Thoracic aorta (tissue), 2 donors: ENCODE measurements at regions not wholly inside any gene's neighbourhood (a gene's known extent, or its start where the extent isn't known, plus 50 kb on each side); places are given as distances from the start of the nearest gene placed in this dataset.

Source experiments
- ATAC-seq: fragments of 150-250 bp; one replicate; pipeline ENCODE4 v1.8.0; 2017; ENCODE audit warnings: low read depth; ENCODE audit not compliant: insufficient number of reproducible peaks, low FRiP score
- DNase-seq: peaks from one replicate; pipeline ENCODE4 v3.0.0-alpha.2; 2020; ENCODE audit warnings: low spot score
- H3K27ac ChIP-seq, 2 donors: fragments of 200-600 bp; sonication (generic); 1 replicate in 1 of 2; 2 replicates in 1 of 2; pipeline ENCODE4 v1.5.1; 2016; ENCODE audit warnings: mild to moderate bottlenecking in 2 of 2, moderate library complexity in 2 of 2
- H3K27me3 ChIP-seq: fragments of 200-600 bp; sonication (generic); replicated peaks from 2 replicates; pipeline ENCODE4 v1.6.0; 2016; ENCODE audit warnings: mild to moderate bottlenecking; ENCODE audit not compliant: insufficient read depth
- H3K36me3 ChIP-seq: fragments of 200-600 bp; sonication (generic); one replicate; pipeline ENCODE4 v1.5.1; 2016
- H3K4me1 ChIP-seq, 2 donors: fragments of 200-600 bp; sonication (generic); 1 replicate in 1 of 2; 2 replicates in 1 of 2; pipeline versions ENCODE4 v1.5.1 to v1.6.0; 2016; ENCODE audit warnings: low read depth in 2 of 2, mild to moderate bottlenecking in 1 of 2; ENCODE audit not compliant: control insufficient read depth in 1 of 2
- H3K4me3 ChIP-seq: fragments of 200-600 bp; sonication (generic); 2 replicates; pipeline ENCODE4 v1.5.1; 2016; ENCODE audit warnings: mild to moderate bottlenecking
- H3K9me3 ChIP-seq: fragments of 200-600 bp; sonication (generic); 2 replicates; pipeline ENCODE4 v1.5.1; 2016
- TF ChIP-seq, protein P1 (sequence below): fragments of 200-600 bp; sonication (generic); IDR thresholded peaks from one replicate; pipeline ENCODE4 v1.5.1; 2019; ENCODE audit warnings: antibody characterized with exemption

DNA sequence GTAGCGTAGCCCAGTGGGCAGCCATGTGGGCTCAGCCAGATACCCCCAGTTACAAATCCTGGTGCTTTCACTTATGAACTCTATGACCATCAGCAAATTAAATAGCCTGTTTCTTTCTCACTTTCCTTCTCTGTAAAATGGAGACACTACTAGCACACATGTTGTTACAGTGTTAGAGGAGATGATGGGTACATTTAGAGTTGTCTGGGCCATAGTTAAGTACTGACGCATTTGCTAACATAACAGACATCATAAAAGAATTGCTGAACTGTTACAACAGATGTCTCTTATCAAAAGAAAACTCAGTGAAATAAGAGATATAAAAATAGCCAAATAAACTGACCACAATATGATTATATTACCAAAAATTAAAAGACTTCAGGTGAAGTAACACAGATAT lies 69.9 kb upstream of the DOK5 start:
- H3K4me3 ChIP-seq, result no peak overlapping the region
- TF ChIP-seq, protein P1, sequence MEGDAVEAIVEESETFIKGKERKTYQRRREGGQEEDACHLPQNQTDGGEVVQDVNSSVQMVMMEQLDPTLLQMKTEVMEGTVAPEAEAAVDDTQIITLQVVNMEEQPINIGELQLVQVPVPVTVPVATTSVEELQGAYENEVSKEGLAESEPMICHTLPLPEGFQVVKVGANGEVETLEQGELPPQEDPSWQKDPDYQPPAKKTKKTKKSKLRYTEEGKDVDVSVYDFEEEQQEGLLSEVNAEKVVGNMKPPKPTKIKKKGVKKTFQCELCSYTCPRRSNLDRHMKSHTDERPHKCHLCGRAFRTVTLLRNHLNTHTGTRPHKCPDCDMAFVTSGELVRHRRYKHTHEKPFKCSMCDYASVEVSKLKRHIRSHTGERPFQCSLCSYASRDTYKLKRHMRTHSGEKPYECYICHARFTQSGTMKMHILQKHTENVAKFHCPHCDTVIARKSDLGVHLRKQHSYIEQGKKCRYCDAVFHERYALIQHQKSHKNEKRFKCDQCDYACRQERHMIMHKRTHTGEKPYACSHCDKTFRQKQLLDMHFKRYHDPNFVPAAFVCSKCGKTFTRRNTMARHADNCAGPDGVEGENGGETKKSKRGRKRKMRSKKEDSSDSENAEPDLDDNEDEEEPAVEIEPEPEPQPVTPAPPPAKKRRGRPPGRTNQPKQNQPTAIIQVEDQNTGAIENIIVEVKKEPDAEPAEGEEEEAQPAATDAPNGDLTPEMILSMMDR, result no peak

DNA sequence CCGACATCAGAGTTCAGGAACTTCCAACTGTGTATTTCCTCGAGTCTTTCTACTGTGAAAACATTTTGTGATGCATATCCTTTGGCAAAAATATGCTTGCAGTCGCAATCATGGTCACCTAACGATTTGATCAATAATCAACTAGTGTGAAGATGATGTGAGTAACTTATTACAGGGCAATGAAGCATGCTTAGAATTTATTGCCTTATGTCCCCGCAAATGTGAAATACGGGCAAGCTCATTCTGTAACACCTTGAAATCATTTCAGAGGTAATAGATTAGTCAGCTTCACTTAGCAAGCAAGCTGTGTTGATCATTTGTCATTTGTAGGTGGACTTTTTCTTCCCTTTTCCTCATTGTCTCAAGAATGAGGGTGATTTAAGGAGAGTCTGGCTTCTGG lies 67.9 kb upstream of the DOK5 start:
- no peak for DNase-seq
- ATAC-seq, result no peak
- no peak overlapping the region for H3K27ac ChIP-seq

More for the DNA sequence above, 69.9 kb upstream of the DOK5 start:
- Histone ChIP-seq H3K36me3 (no peaks in the 10 kb centered on the region), H3K9me3 (no peaks in the 10 kb centered on the region), H3K27me3 (no peaks in the 10 kb centered on the region), H3K4me1 (no peaks in the 10 kb centered on the region), H3K27ac (no peak overlapping the region)
- DNase-seq, result no peak
- ATAC-seq, result no peak

DNA sequence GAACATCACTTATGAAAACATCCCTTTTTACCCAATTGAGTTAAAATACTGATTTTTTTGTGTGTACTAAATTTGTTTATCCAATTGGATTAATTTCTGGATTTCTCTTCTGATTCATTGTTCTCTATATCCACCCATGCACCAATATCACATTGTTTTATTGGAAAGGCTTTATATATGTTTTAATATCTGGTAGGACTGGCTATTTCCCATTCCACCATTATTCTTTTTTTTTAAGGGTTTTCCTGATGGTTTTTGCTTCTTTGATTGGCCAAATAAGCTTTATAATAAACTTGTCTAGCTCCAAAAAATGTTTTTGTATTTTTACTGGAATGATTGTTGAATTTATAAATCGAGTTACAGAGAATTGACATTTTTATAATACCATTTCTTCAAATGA lies 59.4 kb upstream of the DOK5 start:
- Histone ChIP-seq H3K27me3 (no peaks in the 10 kb centered on the region), H3K4me3 (no peak overlapping the region), H3K36me3 (no peaks in the 10 kb centered on the region), H3K27ac (no peak overlapping the region), H3K9me3 (no peaks in the 10 kb centered on the region), H3K4me1 (no peaks in the 10 kb centered on the region)
- TF ChIP-seq, protein P1, result no peak
- no peak for DNase-seq
- no peak for ATAC-seq

More for the DNA sequence above, 67.9 kb upstream of the DOK5 start:
- H3K36me3 ChIP-seq, result no peaks in the 10 kb centered on the region
- no peaks in the 10 kb centered on the region for H3K27me3 ChIP-seq
- no peaks in the 10 kb centered on the region for H3K4me1 ChIP-seq
- TF ChIP-seq, protein P1, result no peak
- no peaks in the 10 kb centered on the region for H3K9me3 ChIP-seq
- H3K4me3 ChIP-seq, result no peak overlapping the region

DNA sequence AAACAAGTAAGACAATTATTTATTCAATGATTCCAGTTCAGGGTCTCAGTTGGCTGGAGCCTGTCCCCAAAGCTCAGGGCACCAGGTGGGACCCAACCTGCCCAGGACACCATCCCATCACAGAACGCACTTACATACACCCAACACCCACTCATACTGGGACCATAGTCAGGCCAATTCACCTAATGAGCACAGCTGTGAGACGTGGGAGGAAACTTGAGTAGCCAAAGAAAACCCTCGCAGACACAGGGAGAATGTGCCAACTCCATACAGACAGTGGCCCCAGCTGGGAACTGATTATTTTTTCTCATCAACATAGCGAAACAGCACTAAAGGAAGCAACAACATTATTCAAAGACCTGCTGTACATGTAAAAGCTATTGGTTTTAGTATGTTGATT lies 58.6 kb upstream of the DOK5 start:
- Histone ChIP-seq H3K36me3 (no peaks in the 10 kb centered on the region), H3K4me3 (no peak overlapping the region), H3K9me3 (no peaks in the 10 kb centered on the region), H3K4me1 (no peaks in the 10 kb centered on the region), H3K27me3 (no peaks in the 10 kb centered on the region), H3K27ac (no peak overlapping the region)
- ATAC-seq, result no peak
- TF ChIP-seq, protein P1, result no peak
- DNase-seq, result no peak

DNA sequence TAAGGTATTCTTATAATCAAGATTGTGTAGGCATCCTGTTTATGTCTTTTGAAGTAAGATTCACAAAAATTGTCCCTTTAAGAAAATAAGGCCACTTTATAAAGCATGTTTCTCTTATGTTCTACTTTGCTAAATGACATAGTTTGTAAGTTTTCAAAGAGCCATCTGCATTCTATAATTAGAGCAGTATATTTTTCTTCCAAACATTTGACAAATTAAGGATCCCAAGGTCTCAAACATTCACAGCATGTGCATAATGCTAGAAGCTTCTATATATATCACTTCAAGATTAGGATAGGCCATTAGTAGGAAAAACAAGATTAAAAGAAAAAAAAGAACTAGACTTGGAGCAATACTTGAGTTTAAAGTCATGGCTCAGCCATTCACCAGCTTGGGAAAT lies 55.9 kb upstream of the DOK5 start:
- DNase-seq, result no peak
- H3K27me3 ChIP-seq, result no peaks in the 10 kb centered on the region
- H3K9me3 ChIP-seq, result peaks cover 3% of the 10 kb centered on the region
- no peaks in the 10 kb centered on the region for H3K4me1 ChIP-seq
- no peak overlapping the region for H3K27ac ChIP-seq
- TF ChIP-seq, protein P1, result no peak
- no peaks in the 10 kb centered on the region for H3K36me3 ChIP-seq
- ATAC-seq, result no peak
- no peak overlapping the region for H3K4me3 ChIP-seq
